Naive thymus-derived CD4-positive, alpha-beta T cell (primary cell): ENCODE measurements at regions not wholly inside any gene's neighbourhood (a gene's known extent, or its start where the extent isn't known, plus 50 kb on each side); places are given as distances from the start of the nearest gene placed in this dataset.

Source experiments
- ATAC-seq: fragments of 150-1000 bp; cut with Tn5 transposase; 2 replicates; pipeline ENCODE4 v1.10.0; 2021; ENCODE audit warnings: mild to moderate bottlenecking, moderate library complexity
- CTCF ChIA-PET: fragments of 350-600 bp; sonication (Branson Sonifier 250); formaldehyde crosslinking; loops from one replicate; lab custom pipeline; 2021; ENCODE audit warnings: antibody characterized with exemption; lab: Charles Lee
- POLR2A ChIA-PET: fragments of 350-600 bp; sonication (Branson Sonifier 250); formaldehyde crosslinking; loops from one replicate; lab custom pipeline; 2021; ENCODE audit warnings: antibody characterized with exemption, inconsistent platforms; lab: Charles Lee
- DNase-seq, 9 donors: peaks; one replicate each; pipeline versions ENCODE4 v3.0.0 to v3.0.0-alpha.2; 2020 to 2022; ENCODE audit warnings: mixed read lengths in 1 of 9
- H3K27ac ChIP-seq: one replicate; pipeline ENCODE4 v1.7.0; 2013; ENCODE audit warnings: mild to moderate bottlenecking, low read depth, low read length, moderate library complexity
- H3K27me3 ChIP-seq, 2 donors: one replicate each; pipeline ENCODE4 v1.7.0; 2013; ENCODE audit warnings: low read length in 2 of 2, mild to moderate bottlenecking in 2 of 2, moderate library complexity in 2 of 2; ENCODE audit not compliant: control insufficient read depth in 2 of 2, insufficient read depth in 2 of 2
- H3K36me3 ChIP-seq, 3 experiments: 1 replicate in 2 of 3; 2 replicates in 1 of 3; pipeline ENCODE4 v1.7.0; 2013; ENCODE audit warnings: low read length in 3 of 3, mild to moderate bottlenecking in 3 of 3, moderate library complexity in 1 of 3; ENCODE audit not compliant: insufficient read depth in 3 of 3, control insufficient read depth in 2 of 3
- H3K4me1 ChIP-seq, 2 donors: one replicate each; pipeline ENCODE4 v1.7.0; 2013; ENCODE audit warnings: low read length in 2 of 2, mild to moderate bottlenecking in 2 of 2, moderate library complexity in 1 of 2; ENCODE audit not compliant: control insufficient read depth in 2 of 2, insufficient read depth in 2 of 2
- H3K4me3 ChIP-seq: 2 replicates; pipeline ENCODE4 v1.7.0; 2013; ENCODE audit warnings: mild to moderate bottlenecking, low read length
- H3K9me3 ChIP-seq, 3 experiments: 1 replicate in 2 of 3; 2 replicates in 1 of 3; pipeline ENCODE4 v1.7.0; 2013; ENCODE audit warnings: low read length in 3 of 3; ENCODE audit not compliant: control insufficient read depth in 2 of 3
- H3K27ac Mint-ChIP-seq, 9 donors: one replicate each; pipeline ENCODE4 v1.8.0; 2020 to 2022; ENCODE audit warnings: mixed read lengths in 9 of 9, mild to moderate bottlenecking in 8 of 9, moderate library complexity in 5 of 9, inconsistent platforms in 2 of 9
- H3K27me3 Mint-ChIP-seq, 5 donors: one replicate each; pipeline ENCODE4 v1.8.0; 2021 to 2022; ENCODE audit warnings: mixed read lengths in 5 of 5, mild to moderate bottlenecking in 1 of 5
- H3K36me3 Mint-ChIP-seq, 5 donors: one replicate each; pipeline ENCODE4 v1.8.0; 2020 to 2022; ENCODE audit warnings: mixed read lengths in 5 of 5, mild to moderate bottlenecking in 3 of 5, inconsistent platforms in 1 of 5
- H3K4me1 Mint-ChIP-seq, 7 donors: one replicate each; pipeline ENCODE4 v1.8.0; 2020 to 2022; ENCODE audit warnings: mixed read lengths in 7 of 7, mild to moderate bottlenecking in 3 of 7, inconsistent platforms in 1 of 7
- H3K4me3 Mint-ChIP-seq, 10 donors: one replicate each; pipeline ENCODE4 v1.8.0; 2020 to 2022; ENCODE audit warnings: mild to moderate bottlenecking in 10 of 10, mixed read lengths in 10 of 10, moderate library complexity in 6 of 10, inconsistent platforms in 2 of 10
- H3K9me3 Mint-ChIP-seq, 11 donors: one replicate each; pipeline ENCODE4 v1.8.0; 2020 to 2022; ENCODE audit warnings: mixed read lengths in 11 of 11, mild to moderate bottlenecking in 4 of 11, inconsistent platforms in 1 of 11, moderate library complexity in 1 of 11
- intact Hi-C, 2 donors: fragments of 100-400 bp; cut with micrococcal nuclease; formaldehyde crosslinking; loops; one replicate each; pipeline ENCODE4 v1.15.1; 2023

DNA sequence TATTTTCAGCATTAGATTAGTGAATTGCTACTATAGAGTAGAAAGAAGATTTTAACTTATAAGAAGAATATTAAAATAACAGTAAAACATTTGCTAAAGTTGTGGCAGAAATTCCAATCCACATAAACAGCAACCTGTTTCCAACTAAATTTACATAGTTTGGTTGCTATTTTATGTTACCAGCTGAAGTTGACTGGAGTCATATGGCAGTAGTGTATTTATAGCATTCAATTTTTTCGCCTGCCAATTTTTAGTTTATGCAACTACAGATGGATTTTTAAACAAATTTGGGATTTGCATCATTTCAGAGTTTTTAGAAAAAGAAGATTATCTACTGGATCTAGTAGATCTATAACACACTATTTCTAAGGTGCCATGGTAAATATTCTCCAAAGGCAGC is 332.5 kb upstream of the BCHE start:
- CTCF ChIA-PET = no interaction called here
- Histone ChIP-seq H3K4me1 (no peaks in the 10 kb centered on the region), H3K36me3 (no peaks in the 10 kb centered on the region), H3K9me3 (peaks cover 0 to 3% (median 0%) of the 10 kb centered on the region in 3 experiments), H3K27me3 (no peaks in the 10 kb centered on the region), H3K27ac (no peak overlapping the region), H3K4me3 (no peak overlapping the region)
- H3K27me3 Mint-ChIP-seq = no peaks in the 10 kb centered on the region
- H3K4me3 Mint-ChIP-seq = no peak overlapping the region
- no peak for DNase-seq
- POLR2A ChIA-PET = no interaction called here
- no peak for ATAC-seq
- peaks cover 0 to 24% (median 4%) of the 10 kb centered on the region in 11 donors for H3K9me3 Mint-ChIP-seq
- no peaks in the 10 kb centered on the region for H3K4me1 Mint-ChIP-seq
- intact Hi-C loops = no loop called here
- no peak overlapping the region for H3K27ac Mint-ChIP-seq
- no peaks in the 10 kb centered on the region for H3K36me3 Mint-ChIP-seq

DNA sequence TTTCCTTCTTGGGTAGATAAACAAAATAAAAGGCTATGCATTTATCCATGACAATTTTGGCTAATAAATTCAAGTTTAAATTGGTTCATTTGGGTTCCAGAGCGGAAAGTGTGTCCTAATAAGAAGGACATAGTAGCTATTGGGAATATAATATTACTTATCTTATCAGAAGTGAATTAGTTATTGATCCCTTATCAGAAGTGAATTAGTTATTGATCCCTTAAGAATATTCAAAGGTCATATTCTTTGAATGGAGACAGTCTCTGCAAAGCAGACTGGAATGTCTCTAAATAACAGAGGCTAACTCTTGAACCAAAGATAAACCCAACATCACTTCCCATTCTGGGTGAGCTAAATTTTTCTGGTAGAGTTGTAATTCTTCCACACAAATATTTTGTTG is 290.7 kb upstream of the BCHE start:
- ATAC-seq (no peak), DNase-seq (no peak)
- no peak overlapping the region for H3K4me3 Mint-ChIP-seq
- H3K36me3 ChIP-seq = no peaks in the 10 kb centered on the region
- ChIA-PET POLR2A (no interaction called here), CTCF (no interaction called here)
- H3K9me3 Mint-ChIP-seq = peaks cover 0 to 26% (median 10%) of the 10 kb centered on the region in 11 donors
- intact Hi-C loops = no loop called here
- no peaks in the 10 kb centered on the region for H3K27me3 ChIP-seq
- no peak overlapping the region for H3K27ac ChIP-seq
- H3K4me1 ChIP-seq = no peaks in the 10 kb centered on the region
- no peaks in the 10 kb centered on the region for H3K27me3 Mint-ChIP-seq
- H3K4me3 ChIP-seq = no peak overlapping the region
- no peaks in the 10 kb centered on the region for H3K36me3 Mint-ChIP-seq
- no peak overlapping the region for H3K27ac Mint-ChIP-seq
- no peaks in the 10 kb centered on the region for H3K9me3 ChIP-seq
- no peaks in the 10 kb centered on the region for H3K4me1 Mint-ChIP-seq

DNA sequence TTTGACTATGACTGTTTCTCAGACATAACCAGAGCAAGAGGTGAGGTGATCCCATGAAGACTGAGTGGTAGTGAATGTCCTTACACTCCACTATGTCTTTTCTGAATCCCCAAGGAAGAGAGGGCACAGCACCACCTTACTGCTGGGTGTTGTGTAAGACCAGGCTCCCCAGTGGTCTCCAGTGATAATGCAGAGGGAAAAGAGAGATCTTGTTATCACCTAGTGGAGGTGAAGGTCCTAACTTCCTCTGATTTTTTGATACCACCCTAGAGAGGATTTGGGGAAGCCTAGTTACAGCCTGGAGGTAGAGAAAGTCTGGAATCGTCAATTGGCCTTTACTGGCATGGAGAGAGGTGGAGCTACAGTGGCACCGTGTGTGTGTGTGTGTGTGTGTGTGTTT is 288.0 kb upstream of the BCHE start:
- Histone ChIP-seq H3K36me3 (no peaks in the 10 kb centered on the region), H3K27me3 (no peaks in the 10 kb centered on the region), H3K4me3 (no peak overlapping the region), H3K9me3 (no peaks in the 10 kb centered on the region), H3K27ac (no peak overlapping the region), H3K4me1 (no peaks in the 10 kb centered on the region)
- Mint-ChIP-seq H3K36me3 (no peaks in the 10 kb centered on the region), H3K27ac (no peak overlapping the region), H3K27me3 (no peaks in the 10 kb centered on the region), H3K9me3 (peaks cover 0 to 22% (median 5%) of the 10 kb centered on the region in 11 donors), H3K4me3 (no peak overlapping the region), H3K4me1 (no peaks in the 10 kb centered on the region)
- POLR2A ChIA-PET = no interaction called here
- ATAC-seq = no peak
- DNase-seq = no peak
- intact Hi-C loops = no loop called here
- CTCF ChIA-PET = no interaction called here

DNA sequence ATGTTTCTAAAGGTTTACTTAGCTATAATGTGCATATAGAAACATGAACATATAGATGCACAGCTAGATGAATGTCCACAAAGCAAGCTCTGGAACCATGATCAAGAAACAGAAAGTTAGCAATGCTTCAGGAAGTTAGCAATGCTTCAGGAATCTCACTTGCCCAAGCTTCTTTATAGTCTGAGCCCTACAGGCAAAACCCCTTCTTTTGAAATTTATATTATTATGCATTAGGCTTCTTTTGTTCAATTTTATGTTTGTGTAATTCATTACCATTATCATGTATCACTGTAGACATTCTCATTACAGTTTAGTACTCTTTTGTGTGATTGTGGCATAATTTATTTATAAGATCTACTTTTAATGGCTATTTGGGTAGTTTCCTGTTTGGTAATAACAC is 286.4 kb upstream of the BCHE start:
- no peak overlapping the region for H3K27ac Mint-ChIP-seq
- Histone ChIP-seq H3K36me3 (no peaks in the 10 kb centered on the region), H3K4me1 (no peaks in the 10 kb centered on the region), H3K4me3 (no peak overlapping the region), H3K27ac (no peak overlapping the region), H3K9me3 (no peaks in the 10 kb centered on the region), H3K27me3 (no peaks in the 10 kb centered on the region)
- no peaks in the 10 kb centered on the region for H3K4me1 Mint-ChIP-seq
- no peak for ATAC-seq
- no peak for DNase-seq
- H3K36me3 Mint-ChIP-seq = no peaks in the 10 kb centered on the region
- no peaks in the 10 kb centered on the region for H3K27me3 Mint-ChIP-seq
- CTCF ChIA-PET = no interaction called here
- no peak overlapping the region for H3K4me3 Mint-ChIP-seq
- peaks cover 0 to 18% (median 5%) of the 10 kb centered on the region in 11 donors for H3K9me3 Mint-ChIP-seq
- POLR2A ChIA-PET = no interaction called here
- intact Hi-C loops = no loop called here

DNA sequence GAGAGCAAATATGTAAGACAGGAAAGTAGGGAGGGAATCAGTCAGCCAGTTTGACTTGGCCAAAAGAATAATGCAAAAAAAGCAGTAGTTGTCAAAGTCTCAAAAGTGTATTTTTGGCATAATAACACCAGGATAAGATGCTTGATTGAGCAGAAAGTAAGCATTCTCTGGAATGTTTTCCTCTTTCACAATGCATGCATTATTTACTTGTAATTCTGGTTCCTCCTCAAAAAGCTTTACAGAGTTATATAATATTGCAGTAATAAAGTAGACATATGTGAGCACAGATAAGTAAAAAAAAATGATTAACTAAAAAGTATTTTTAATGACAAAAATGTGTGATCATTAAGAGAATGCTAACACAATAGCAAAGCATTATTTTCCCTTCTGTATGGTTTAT is 285.9 kb upstream of the BCHE start:
- no peak overlapping the region for H3K4me3 ChIP-seq
- no peaks in the 10 kb centered on the region for H3K4me1 Mint-ChIP-seq
- intact Hi-C loops = no loop called here
- no peaks in the 10 kb centered on the region for H3K36me3 Mint-ChIP-seq
- peaks cover 0 to 18% (median 5%) of the 10 kb centered on the region in 11 donors for H3K9me3 Mint-ChIP-seq
- no peaks in the 10 kb centered on the region for H3K36me3 ChIP-seq
- H3K4me3 Mint-ChIP-seq = no peak overlapping the region
- H3K27ac ChIP-seq = no peak overlapping the region
- DNase-seq (no peak), ATAC-seq (no peak)
- H3K27me3 ChIP-seq = no peaks in the 10 kb centered on the region
- H3K27me3 Mint-ChIP-seq = no peaks in the 10 kb centered on the region
- CTCF ChIA-PET = no interaction called here
- POLR2A ChIA-PET = no interaction called here
- no peaks in the 10 kb centered on the region for H3K4me1 ChIP-seq
- no peak overlapping the region for H3K27ac Mint-ChIP-seq
- H3K9me3 ChIP-seq = no peaks in the 10 kb centered on the region

DNA sequence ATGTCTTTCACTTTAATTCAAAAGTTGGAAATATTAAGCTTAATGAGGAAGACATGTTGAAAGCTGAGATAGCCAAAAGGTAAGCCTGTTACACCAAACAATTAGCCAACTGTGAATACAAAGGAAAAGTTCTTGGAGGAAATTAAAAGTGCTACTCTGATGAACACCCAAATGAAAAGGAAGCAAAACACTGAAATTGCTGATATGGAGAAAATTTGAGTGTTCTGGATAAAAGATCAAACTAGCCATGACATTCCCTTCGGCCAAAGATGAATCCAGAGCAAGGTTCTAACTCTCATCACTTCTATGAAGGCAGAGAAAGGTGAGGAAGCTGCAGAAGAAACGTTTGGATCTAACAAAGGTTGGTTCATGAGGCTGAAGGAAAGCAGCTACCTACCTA is 280.8 kb upstream of the BCHE start:
- ChIA-PET POLR2A (interaction anchor here (0.6 kb wide), 1 partner anchor 1435 kb away, joined by 4 read pairs; no protein-coding TSS in a partner anchor), CTCF (no interaction called here)
- intact Hi-C loops = no loop called here
- no peaks in the 10 kb centered on the region for H3K27me3 Mint-ChIP-seq
- Histone ChIP-seq H3K36me3 (no peaks in the 10 kb centered on the region), H3K27me3 (no peaks in the 10 kb centered on the region), H3K4me1 (no peaks in the 10 kb centered on the region), H3K27ac (no peak overlapping the region), H3K4me3 (no peak overlapping the region), H3K9me3 (no peaks in the 10 kb centered on the region)
- peaks cover 0 to 11% (median 2%) of the 10 kb centered on the region in 11 donors for H3K9me3 Mint-ChIP-seq
- no peaks in the 10 kb centered on the region for H3K36me3 Mint-ChIP-seq
- no peak for DNase-seq
- H3K27ac Mint-ChIP-seq = no peak overlapping the region
- no peak for ATAC-seq
- H3K4me3 Mint-ChIP-seq = no peak overlapping the region
- no peaks in the 10 kb centered on the region for H3K4me1 Mint-ChIP-seq

DNA sequence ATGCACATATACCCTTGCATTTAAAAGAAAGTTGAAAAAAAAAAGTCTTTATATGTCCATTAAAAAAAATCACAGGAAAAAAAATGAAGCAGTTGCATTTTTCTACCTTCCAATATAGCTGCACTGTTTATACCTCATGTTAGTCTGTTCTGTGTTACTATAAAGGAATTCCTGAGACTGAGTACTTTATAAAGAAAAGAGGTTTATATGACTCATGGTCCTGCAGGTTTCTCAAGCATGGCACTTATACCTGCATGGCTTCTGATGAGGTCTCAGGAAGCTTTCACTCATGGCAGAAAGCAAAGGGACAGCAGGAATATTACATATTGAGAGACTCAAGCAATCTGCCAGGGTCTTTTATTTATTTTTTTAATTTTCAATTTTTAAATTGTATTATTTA is 277.2 kb upstream of the BCHE start:
- Mint-ChIP-seq H3K27me3 (no peaks in the 10 kb centered on the region), H3K27ac (no peak overlapping the region), H3K4me1 (no peaks in the 10 kb centered on the region), H3K9me3 (peaks cover 0 to 17% (median 6%) of the 10 kb centered on the region in 11 donors), H3K36me3 (no peaks in the 10 kb centered on the region), H3K4me3 (no peak overlapping the region)
- H3K4me3 ChIP-seq = no peak overlapping the region
- no peaks in the 10 kb centered on the region for H3K9me3 ChIP-seq
- ATAC-seq (no peak), DNase-seq (no peak)
- POLR2A ChIA-PET = no interaction called here
- intact Hi-C loops = no loop called here
- no peaks in the 10 kb centered on the region for H3K4me1 ChIP-seq
- no peaks in the 10 kb centered on the region for H3K27me3 ChIP-seq
- no peaks in the 10 kb centered on the region for H3K36me3 ChIP-seq
- no peak overlapping the region for H3K27ac ChIP-seq
- CTCF ChIA-PET = no interaction called here
